ENCODE measurements at regions not wholly inside any gene's neighbourhood (a gene's known extent, or its start where the extent isn't known, plus 50 kb on each side); places are given as distances from the start of the nearest gene placed in this dataset.

DNA sequence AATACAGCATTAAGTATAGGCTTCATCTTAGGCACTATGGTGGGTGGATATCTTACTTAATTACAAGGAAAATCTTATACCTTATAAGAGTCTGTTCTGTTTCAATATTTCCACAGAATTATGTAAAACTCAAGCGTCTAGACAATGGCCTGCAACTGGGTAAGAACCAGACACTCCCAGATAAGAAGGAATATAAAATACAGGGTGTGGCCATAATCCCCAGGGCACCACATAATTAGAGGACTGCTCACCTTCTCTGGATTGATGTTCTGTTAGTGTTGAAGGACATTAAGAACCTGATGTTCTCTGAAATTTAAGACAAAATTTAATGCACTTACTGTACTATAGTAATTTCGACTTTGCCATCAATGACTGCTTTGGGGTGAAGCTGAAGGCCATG, 198.2 kb upstream of the ARSJ start:
- DNase-seq (ENCODE audit: low read depth in 2 of 2): no peak

- DNase-seq (ENCODE audit: low read depth in 2 of 2): no peak
Measured at GRCh38 chr4:114178392-114178791, 198.9 kb upstream of the ARSJ start.

DNA sequence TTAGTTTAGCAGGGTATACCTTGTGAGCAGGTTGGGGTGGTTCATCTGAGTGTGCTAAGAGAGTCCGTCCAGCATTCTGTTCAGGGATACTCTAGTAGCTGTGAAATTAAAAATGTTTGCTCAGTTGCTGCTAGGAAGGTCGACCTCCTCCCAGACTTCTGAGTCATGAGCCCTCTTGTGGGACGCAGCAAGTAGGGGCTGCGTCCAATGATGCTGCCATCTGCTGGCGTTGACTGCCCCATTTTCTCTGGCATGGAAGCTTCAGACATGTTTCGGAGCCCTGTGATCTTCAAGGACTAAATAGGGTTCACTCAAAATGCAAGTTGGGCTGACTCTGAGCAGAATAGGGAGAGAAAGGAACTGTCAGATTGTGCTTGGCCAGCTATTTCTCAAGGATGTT, 201.0 kb upstream of the ARSJ start:
- peak; percentile 10 to 18 for DNase-seq (ENCODE audit: low read depth in 2 of 2)

- no peak for DNase-seq (ENCODE audit: low read depth in 2 of 2)
Measured at GRCh38 chr4:114184901-114185300, 205.5 kb upstream of the ARSJ start.

DNA sequence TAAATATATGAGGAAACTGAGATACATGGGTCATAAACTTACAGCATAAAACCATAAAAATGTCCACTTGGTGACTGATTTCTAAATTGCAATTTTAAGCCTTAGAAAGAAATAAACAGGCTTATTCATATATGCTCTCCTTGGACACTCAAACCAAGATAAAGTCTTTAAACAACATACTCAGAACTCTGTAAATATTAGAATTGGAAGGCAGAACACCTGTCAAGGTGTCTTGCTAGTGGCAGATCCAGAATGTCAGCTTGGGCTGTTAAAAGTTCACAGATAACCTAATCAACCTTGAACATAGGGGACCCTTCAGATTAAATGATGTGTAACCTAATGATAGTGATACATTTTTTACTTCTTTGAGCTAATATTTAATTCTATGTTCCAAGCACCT, 208.1 kb upstream of the ARSJ start:
- DNase-seq (ENCODE audit: low read depth in 2 of 2): no peak

- DNase-seq (ENCODE audit: low read depth in 2 of 2): no peak
Measured at GRCh38 chr4:114191496-114191895, 212.0 kb upstream of the ARSJ start.

- no peak for DNase-seq (ENCODE audit: low read depth in 2 of 2)
Measured at GRCh38 chr4:114192854-114193253, 213.4 kb upstream of the ARSJ start.

DNA sequence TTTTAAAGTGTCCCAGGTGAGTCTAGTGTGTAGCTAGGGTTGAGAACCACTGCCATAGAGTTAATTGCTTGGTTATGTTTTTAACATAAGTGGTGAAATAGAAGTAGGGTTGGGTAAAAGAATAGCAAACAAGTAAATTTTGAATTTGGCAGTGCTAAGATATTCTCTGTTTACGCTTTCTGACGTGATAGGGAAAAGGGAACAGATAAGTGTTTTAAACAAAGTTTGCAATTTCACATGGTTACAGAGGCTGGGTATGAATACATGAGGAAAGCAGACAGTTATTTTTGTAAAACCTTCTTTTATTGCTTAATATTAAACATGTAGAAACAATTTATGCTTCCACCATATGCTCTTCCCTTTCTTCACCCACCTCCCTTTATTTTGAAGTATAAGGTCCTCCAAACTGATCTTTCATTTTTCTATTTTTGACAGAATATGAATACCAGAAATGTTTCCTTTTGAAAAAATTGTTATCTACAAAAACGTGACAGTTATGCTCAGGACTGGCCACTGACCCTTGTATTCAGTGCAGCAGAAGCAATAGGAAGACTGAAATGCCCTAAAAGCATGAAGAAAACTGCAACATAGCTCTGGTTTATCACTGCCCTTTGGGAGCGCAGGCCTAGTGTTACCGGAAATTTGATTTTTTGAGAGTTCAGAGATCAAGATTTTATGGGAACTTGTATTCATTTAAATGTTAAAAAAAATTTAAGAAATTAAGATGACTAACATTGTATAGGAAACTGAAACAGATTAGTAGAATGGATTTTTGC, 214.4 kb upstream of the ARSJ start:
- no peak for DNase-seq (ENCODE audit: low read depth in 2 of 2)

DNA sequence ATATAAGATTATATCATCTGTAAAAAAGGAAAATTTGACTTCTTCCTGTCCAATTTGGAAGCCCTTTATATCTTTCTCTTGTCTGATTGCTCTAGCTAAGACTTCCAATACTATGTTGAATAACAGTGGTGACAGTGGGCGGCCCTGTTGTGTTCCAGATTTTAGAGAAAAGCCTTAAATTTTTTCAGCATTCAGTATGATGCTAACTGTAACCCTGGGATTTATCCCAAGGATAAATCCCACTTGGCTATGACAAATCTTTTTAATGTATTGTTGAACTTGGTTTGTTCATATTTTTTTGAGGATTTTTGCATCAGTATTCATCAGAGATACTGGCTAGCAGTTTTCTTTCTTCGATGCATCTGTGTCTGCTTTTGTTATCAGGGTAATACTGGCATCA, 217.2 kb upstream of the ARSJ start:
- no peak for DNase-seq (ENCODE audit: low read depth in 2 of 2)

- DNase-seq (ENCODE audit: low read depth in 2 of 2): no peak
Measured at GRCh38 chr4:114200026-114200425, 220.6 kb upstream of the ARSJ start.

DNA sequence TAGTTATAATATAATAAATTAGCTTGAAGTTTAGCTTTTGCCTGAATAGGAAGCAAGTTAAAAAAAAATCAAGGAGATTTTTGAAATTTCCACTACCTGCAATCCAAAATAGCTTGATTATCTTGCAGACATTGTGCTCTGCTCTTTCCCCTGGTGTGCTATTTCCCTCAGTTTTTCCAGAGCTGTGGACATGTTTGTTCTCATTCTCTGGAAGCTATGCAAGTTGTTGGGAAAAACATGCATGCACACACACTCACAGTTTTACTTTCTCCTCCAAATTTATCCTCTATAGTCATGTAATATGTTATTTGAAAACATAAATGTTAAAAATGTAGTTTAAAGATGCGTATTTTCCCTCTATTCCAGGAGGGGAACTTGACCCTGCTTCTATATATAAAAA, 225.8 kb upstream of the ARSJ start:
- no peak for DNase-seq (ENCODE audit: low read depth in 2 of 2)

- no peak for DNase-seq (ENCODE audit: low read depth in 2 of 2)
Measured at GRCh38 chr4:114208574-114209151, 229.2 kb upstream of the ARSJ start.

- DNase-seq (ENCODE audit: low read depth in 2 of 2): no peak
Measured at GRCh38 chr4:114209584-114209983, 230.1 kb upstream of the ARSJ start.

DNA sequence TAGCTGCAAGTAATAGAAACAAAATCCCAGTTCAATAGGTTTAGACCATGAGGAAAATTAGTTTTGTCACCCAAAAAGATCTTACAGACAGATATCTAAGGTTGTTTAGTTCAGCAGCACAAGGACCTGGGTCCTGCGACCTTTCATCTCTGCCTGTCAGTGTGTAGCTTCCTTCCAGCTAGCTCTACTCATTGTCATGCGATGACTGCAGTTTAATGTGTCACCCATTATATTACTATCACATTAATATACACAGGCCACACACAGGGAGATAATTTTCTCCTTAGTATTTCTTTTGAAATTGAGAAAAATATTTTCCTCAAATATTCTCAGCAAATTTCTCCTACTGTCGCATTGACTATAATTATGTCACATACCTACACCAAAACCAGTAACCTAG, 232.1 kb upstream of the ARSJ start:
- no peak for DNase-seq (ENCODE audit: low read depth in 2 of 2)

DNA sequence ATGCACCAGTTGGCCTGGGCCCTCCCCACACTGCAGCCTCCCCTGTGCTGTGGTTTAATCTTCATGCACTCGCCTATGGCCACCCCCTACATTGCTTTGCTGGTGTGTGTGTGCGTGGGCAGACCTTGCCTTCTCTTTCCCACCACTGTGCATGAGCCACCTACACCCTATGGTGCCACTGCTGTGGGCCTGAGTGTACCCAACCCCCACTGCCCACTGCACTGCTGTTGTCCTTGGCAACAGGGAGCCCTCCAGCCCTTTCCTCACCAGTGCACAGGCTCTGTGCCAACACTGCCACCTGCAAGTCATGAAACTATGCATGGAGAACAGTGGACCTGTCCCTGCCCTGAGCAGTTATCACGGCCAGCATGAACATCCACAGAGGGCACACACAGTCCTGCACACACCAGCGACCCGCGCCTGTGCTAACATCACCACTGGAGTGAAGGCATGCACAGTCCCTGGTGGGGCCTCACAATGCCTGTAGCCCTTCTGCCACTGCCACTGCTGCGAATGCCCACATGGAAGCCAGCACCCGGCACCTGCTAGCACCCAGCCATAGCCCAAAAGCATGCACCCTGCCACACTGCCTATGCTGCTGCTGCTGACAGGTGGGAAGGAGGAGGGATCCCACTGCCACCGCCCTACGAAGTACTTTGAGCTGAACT, 237.8 kb upstream of the ARSJ start:
- DNase-seq (ENCODE audit: low read depth in 2 of 2): no peak

DNA sequence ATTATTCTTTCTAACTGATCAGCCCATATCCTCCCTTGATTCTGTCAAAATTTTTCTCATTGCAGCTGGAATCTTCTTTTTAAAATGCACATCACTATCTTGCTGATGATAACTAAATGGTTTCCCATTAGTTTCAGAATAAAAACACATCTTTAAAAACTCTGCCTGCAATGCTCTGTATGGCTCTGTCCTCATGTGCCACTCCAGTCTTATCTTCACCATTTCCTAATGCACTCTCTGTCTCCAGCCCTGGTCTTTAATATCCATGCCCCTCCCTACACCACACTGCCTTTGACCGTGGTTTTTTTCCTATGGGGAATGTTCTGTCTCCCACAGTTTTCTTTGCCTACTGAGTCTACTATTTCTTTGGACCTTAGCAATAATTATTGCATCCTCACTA, 244.1 kb upstream of the ARSJ start:
- no peak for DNase-seq (ENCODE audit: low read depth in 2 of 2)

DNA sequence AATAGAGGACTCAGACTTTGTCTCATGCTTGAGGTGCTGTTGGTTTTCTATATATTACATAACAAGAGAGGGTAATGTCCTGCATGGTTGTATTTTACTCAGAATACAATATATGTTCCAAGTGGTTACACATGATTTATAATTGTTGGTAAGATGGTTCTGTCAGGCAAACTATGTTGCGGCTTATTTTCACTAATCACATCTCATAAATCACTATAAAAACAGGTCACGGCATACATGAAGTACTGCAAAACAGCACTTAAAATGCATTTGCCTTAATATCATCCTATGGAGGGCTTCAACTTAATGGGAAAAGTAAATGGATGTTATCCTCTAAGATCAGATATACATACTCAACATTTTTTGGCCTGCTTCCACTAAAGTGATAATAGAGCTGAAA, 246.0 kb upstream of the ARSJ start:
- no peak for DNase-seq (ENCODE audit: low read depth in 2 of 2)

DNA sequence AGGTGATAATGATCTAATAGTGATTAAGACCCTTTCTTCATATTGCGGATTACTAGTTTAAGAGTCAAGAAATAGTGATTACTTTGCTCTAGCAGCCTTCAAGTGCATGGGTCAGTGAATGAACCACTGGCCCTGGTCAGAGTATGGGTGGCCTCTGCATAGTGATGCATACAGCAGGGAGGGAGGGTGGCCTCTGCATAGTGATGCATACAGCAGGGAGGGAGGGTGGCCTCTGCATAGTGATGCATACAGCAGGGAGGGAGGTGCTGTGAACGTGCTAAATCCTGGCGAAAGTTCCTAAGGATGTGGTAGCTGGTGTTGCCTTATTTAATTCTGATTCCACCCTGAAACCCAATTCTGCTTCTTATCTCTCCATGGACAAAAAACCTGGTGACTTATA, 246.7 kb upstream of the ARSJ start:
- no peak for DNase-seq (ENCODE audit: low read depth in 2 of 2)

GRCh38 chr4:114226968-114227760, 247.7 kb upstream of the ARSJ start:
- no peak for DNase-seq (ENCODE audit: low read depth in 2 of 2)

DNA sequence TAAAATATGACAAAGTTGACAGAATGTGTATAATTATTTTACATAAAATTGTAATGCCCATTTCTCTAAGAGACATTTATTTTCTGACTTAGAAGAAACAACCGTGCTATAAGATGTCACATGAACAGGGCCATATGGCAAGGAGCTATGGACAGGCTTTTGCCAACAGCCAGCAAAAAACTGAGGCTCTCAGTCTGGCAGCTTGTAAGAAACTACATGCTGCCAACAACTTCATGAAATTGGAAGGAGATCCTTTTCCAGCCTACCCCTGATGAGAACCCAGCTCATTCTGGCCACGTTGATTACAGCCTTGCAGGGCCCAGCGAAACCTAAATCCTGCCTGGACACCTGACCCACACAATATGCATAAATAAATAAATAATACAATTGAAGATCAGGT, 250.3 kb upstream of the ARSJ start:
- DNase-seq (ENCODE audit: low read depth in 2 of 2): no peak

GRCh38 chr4:114236171-114236769, 256.8 kb upstream of the ARSJ start:
- DNase-seq (ENCODE audit: low read depth in 2 of 2): no peak

- no peak for DNase-seq (ENCODE audit: low read depth in 2 of 2)
Measured at GRCh38 chr4:114237997-114238396, 258.6 kb upstream of the ARSJ start.
